Large intestine (tissue), 3 donors: ENCODE measurements at regions not wholly inside any gene's neighbourhood (a gene's known extent, or its start where the extent isn't known, plus 50 kb on each side); places are given as distances from the start of the nearest gene placed in this dataset.
A peak's percentile ranks its signal among the peaks of the same experiment; 100 is the strongest.

Experiments used
- DNase-seq, 2 donors: peaks; one replicate each; pipeline versions ENCODE4 v3.0.0 to v3.0.0-alpha.2; 2013
- H3K27ac ChIP-seq: one replicate; pipeline ENCODE4 v1.5.1; 2013; ENCODE audit warnings: low read length
- H3K27me3 ChIP-seq: 2 replicates; pipeline ENCODE4 v1.6.1; 2013; ENCODE audit warnings: low read length; ENCODE audit not compliant: control insufficient read depth, insufficient read depth
- H3K36me3 ChIP-seq: 2 replicates; pipeline ENCODE4 v1.6.1; 2013; ENCODE audit warnings: low read length; ENCODE audit not compliant: control insufficient read depth, insufficient read depth
- H3K4me1 ChIP-seq: one replicate; pipeline ENCODE4 v1.6.1; 2013; ENCODE audit warnings: low read length; ENCODE audit not compliant: control insufficient read depth, insufficient read depth
- H3K4me3 ChIP-seq: one replicate; pipeline ENCODE4 v1.5.1; 2013; ENCODE audit warnings: low read length
- H3K9me3 ChIP-seq: one replicate; pipeline ENCODE4 v1.6.1; 2013; ENCODE audit warnings: mild to moderate bottlenecking, low read depth, low read length, moderate library complexity; ENCODE audit not compliant: control insufficient read depth
- WGBS: methylation state at CpG from one replicate; pipeline ENCODE4 v1.1.5; 2013; ENCODE audit warnings: low lambda C conversion rate; ENCODE audit not compliant: insufficient coverage; 5-methylcytosine and 5-hydroxymethylcytosine counted together

GRCh38 chr3:197431346-197431910 lies 124.3 kb downstream of the BDH1 start:
- Histone ChIP-seq H3K27ac (no peak overlapping the region), H3K36me3 (no peaks in the 10 kb centered on the region), H3K4me1 (peaks cover 15% of the 10 kb centered on the region), H3K4me3 (no peak overlapping the region), H3K27me3 (no peaks in the 10 kb centered on the region), H3K9me3 (no peaks in the 10 kb centered on the region)
- no CpG with 5 or more reads among the region's 6 CpGs for WGBS
- no peak for DNase-seq

- H3K9me3 ChIP-seq = no peaks in the 10 kb centered on the region
- DNase-seq = no peak
- H3K36me3 ChIP-seq = no peaks in the 10 kb centered on the region
- 80% methylated on average over 1 of the region's 1 CpG for WGBS
- H3K4me3 ChIP-seq = no peak overlapping the region
- H3K27me3 ChIP-seq = no peaks in the 10 kb centered on the region
- peaks cover 15% of the 10 kb centered on the region for H3K4me1 ChIP-seq
- H3K27ac ChIP-seq = no peak overlapping the region
Measured at GRCh38 chr3:197430934-197431333, 124.8 kb downstream of the BDH1 start.

GRCh38 chr3:197430502-197430901 lies 125.3 kb downstream of the BDH1 start:
- no peaks in the 10 kb centered on the region for H3K36me3 ChIP-seq
- no peak for DNase-seq
- H3K4me1 ChIP-seq = peaks cover 15% of the 10 kb centered on the region
- H3K27ac ChIP-seq = no peak overlapping the region
- 41% methylated on average over 4 of the region's 7 CpGs for WGBS
- H3K27me3 ChIP-seq = no peaks in the 10 kb centered on the region
- H3K4me3 ChIP-seq = no peak overlapping the region
- H3K9me3 ChIP-seq = no peaks in the 10 kb centered on the region

GRCh38 chr3:197428952-197429351 lies 126.8 kb downstream of the BDH1 start:
- no peaks in the 10 kb centered on the region for H3K36me3 ChIP-seq
- no peak overlapping the region for H3K4me3 ChIP-seq
- peaks cover 15% of the 10 kb centered on the region for H3K4me1 ChIP-seq
- H3K9me3 ChIP-seq = no peaks in the 10 kb centered on the region
- WGBS = no CpG with 5 or more reads among the region's 7 CpGs
- peak in 1 of 2 donors; percentile 30 for DNase-seq
- H3K27me3 ChIP-seq = no peaks in the 10 kb centered on the region
- H3K27ac ChIP-seq = no peak overlapping the region

- no peaks in the 10 kb centered on the region for H3K27me3 ChIP-seq
- no peak overlapping the region for H3K4me3 ChIP-seq
- no peaks in the 10 kb centered on the region for H3K36me3 ChIP-seq
- H3K27ac ChIP-seq = no peak overlapping the region
- H3K4me1 ChIP-seq = peaks cover 15% of the 10 kb centered on the region
- H3K9me3 ChIP-seq = no peaks in the 10 kb centered on the region
- WGBS = 0% methylated on average over 2 of the region's 10 CpGs
- DNase-seq = peak; percentile 21 to 63
Measured at GRCh38 chr3:197428117-197428801, 127.5 kb downstream of the BDH1 start.

- DNase-seq = no peak
- no peaks in the 10 kb centered on the region for H3K27me3 ChIP-seq
- H3K27ac ChIP-seq = no peak overlapping the region
- no CpG with 5 or more reads among the region's 8 CpGs for WGBS
- peaks cover 19% of the 10 kb centered on the region for H3K4me1 ChIP-seq
- H3K36me3 ChIP-seq = no peaks in the 10 kb centered on the region
- no peaks in the 10 kb centered on the region for H3K9me3 ChIP-seq
- H3K4me3 ChIP-seq = no peak overlapping the region
Measured at GRCh38 chr3:197427021-197427420, 128.6 kb upstream of the DLG1 start.

- Histone ChIP-seq H3K36me3 (no peaks in the 10 kb centered on the region), H3K27me3 (no peaks in the 10 kb centered on the region), H3K27ac (no peak overlapping the region), H3K4me3 (no peak overlapping the region), H3K9me3 (no peaks in the 10 kb centered on the region), H3K4me1 (peaks cover 19% of the 10 kb centered on the region)
- no peak for DNase-seq
- no CpG with 5 or more reads among the region's 6 CpGs for WGBS
Measured at GRCh38 chr3:197426121-197426566, 127.7 kb upstream of the DLG1 start.

- Histone ChIP-seq H3K36me3 (no peaks in the 10 kb centered on the region), H3K4me1 (peaks cover 19% of the 10 kb centered on the region), H3K27ac (no peak overlapping the region), H3K4me3 (no peak overlapping the region), H3K27me3 (no peaks in the 10 kb centered on the region), H3K9me3 (no peaks in the 10 kb centered on the region)
- no peak for DNase-seq
- 100% methylated on average over 4 of the region's 14 CpGs for WGBS
Measured at GRCh38 chr3:197425485-197426120, 127.2 kb upstream of the DLG1 start.

GRCh38 chr3:197424674-197425484 lies 126.5 kb upstream of the DLG1 start:
- no peaks in the 10 kb centered on the region for H3K36me3 ChIP-seq
- no peak overlapping the region for H3K4me3 ChIP-seq
- DNase-seq = no peak
- H3K9me3 ChIP-seq = no peaks in the 10 kb centered on the region
- H3K27ac ChIP-seq = no peak overlapping the region
- WGBS = 100% methylated on average over 1 of the region's 14 CpGs
- no peaks in the 10 kb centered on the region for H3K27me3 ChIP-seq
- peaks cover 19% of the 10 kb centered on the region for H3K4me1 ChIP-seq

- Histone ChIP-seq H3K27me3 (no peaks in the 10 kb centered on the region), H3K27ac (no peak overlapping the region), H3K4me1 (peaks cover 19% of the 10 kb centered on the region), H3K4me3 (no peak overlapping the region), H3K36me3 (no peaks in the 10 kb centered on the region), H3K9me3 (no peaks in the 10 kb centered on the region)
- DNase-seq = no peak
- 100% methylated on average over 1 of the region's 11 CpGs for WGBS
Measured at GRCh38 chr3:197424266-197424665, 125.9 kb upstream of the DLG1 start.
